ENCODE measurements at regions not wholly inside any gene's neighbourhood (a gene's known extent, or its start where the extent isn't known, plus 50 kb on each side); places are given as distances from the start of the nearest gene placed in this dataset.

DNA sequence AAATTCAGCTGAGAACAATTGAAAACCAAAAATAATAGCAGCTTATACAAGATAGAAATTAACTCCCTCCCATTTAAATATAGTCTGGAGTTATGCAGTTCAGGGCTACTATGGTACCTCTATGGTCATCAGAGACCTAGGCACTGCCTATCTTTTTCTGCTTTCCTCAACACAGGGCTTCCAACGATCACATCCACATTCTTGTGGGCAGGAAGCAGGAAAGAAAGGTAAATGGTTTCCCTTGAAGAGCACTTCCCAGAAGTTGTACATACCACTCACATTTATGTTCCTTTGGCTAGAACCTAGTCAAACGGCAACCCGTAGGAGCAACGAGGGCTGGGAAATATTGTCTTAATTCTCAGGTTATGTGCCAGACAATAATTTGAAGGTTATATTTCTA is 197.7 kb upstream of the PRICKLE2 start:
- TF ChIP-seq CTCF (IDR thresholded peaks at IDR 0.05) = no peak
- no peak for TF ChIP-seq POLR2A (IDR thresholded peaks at IDR 0.05)
